Neural progenitor cell (in vitro differentiated cells): ENCODE measurements at regions not wholly inside any gene's neighbourhood (a gene's known extent, or its start where the extent isn't known, plus 50 kb on each side); places are given as distances from the start of the nearest gene placed in this dataset.

Source experiments
- DNase-seq: peaks from one replicate; pipeline ENCODE4 v3.0.0-alpha.2; 2016; ENCODE audit warnings: low spot score
- H2AFZ ChIP-seq: fragments of 200-600 bp; sonication (generic); replicated peaks from 2 replicates; pipeline ENCODE4 v1.6.1; 2016; ENCODE audit warnings: antibody characterized with exemption
- H3F3A ChIP-seq: fragments of 200-600 bp; sonication (generic); 2 replicates; pipeline ENCODE4 v1.6.1; 2016; ENCODE audit warnings: antibody characterized with exemption, low read depth
- H3K27ac ChIP-seq: fragments of 200-600 bp; sonication (generic); 2 replicates; pipeline ENCODE4 v1.5.1; 2016; ENCODE audit warnings: mild to moderate bottlenecking
- H3K27me3 ChIP-seq: fragments of 200-600 bp; sonication (generic); 2 replicates; pipeline ENCODE4 v1.6.1; 2016; ENCODE audit warnings: mild to moderate bottlenecking, moderate library complexity
- H3K36me3 ChIP-seq: fragments of 200-600 bp; sonication (generic); 2 replicates; pipeline ENCODE4 v1.5.1; 2016
- H3K4me1 ChIP-seq: fragments of 200-600 bp; sonication (generic); 2 replicates; pipeline ENCODE4 v1.6.1; 2016; ENCODE audit warnings: mixed run types
- H3K4me2 ChIP-seq: fragments of 200-600 bp; sonication (generic); 2 replicates; pipeline ENCODE4 v1.6.1; 2016
- H3K4me3 ChIP-seq: fragments of 200-600 bp; sonication (generic); 2 replicates; pipeline ENCODE4 v1.5.1; 2016
- H3K79me2 ChIP-seq: fragments of 200-600 bp; sonication (generic); 2 replicates; pipeline ENCODE4 v1.6.1; 2016; ENCODE audit warnings: low read depth
- H3K9ac ChIP-seq: fragments of 200-600 bp; sonication (generic); 2 replicates; pipeline ENCODE4 v1.6.1; 2016
- H3K9me3 ChIP-seq: fragments of 200-600 bp; sonication (generic); 2 replicates; pipeline ENCODE4 v1.5.1; 2016; ENCODE audit warnings: low read depth
- H4K20me1 ChIP-seq: fragments of 200-600 bp; sonication (generic); 2 replicates; pipeline ENCODE4 v1.6.1; 2016; ENCODE audit warnings: low read depth
- H3K27ac Mint-ChIP-seq: 3 replicates; pipeline ENCODE4 v1.8.0; 2021; ENCODE audit warnings: mixed read lengths
- H3K27me3 Mint-ChIP-seq: 2 replicates; pipeline ENCODE4 v1.8.0; 2022; ENCODE audit warnings: low read depth, mild to moderate bottlenecking, inconsistent platforms, moderate library complexity, mixed read lengths; ENCODE audit not compliant: insufficient read depth
- H3K36me3 Mint-ChIP-seq: 3 replicates; pipeline ENCODE4 v1.8.0; 2021; ENCODE audit warnings: mixed read lengths
- H3K4me1 Mint-ChIP-seq: 3 replicates; pipeline ENCODE4 v1.8.0; 2021; ENCODE audit warnings: mixed read lengths
- H3K4me3 Mint-ChIP-seq: 3 replicates; pipeline ENCODE4 v1.8.0; 2021; ENCODE audit warnings: mild to moderate bottlenecking, moderate library complexity, mixed read lengths
- H3K9me3 Mint-ChIP-seq: 3 replicates; pipeline ENCODE4 v1.8.0; 2020; ENCODE audit warnings: mixed read lengths
- EZH2 ChIP-seq: fragments of 200-600 bp; sonication (generic); IDR thresholded peaks from 2 replicates; pipeline ENCODE4 v1.6.1; 2017; ENCODE audit warnings: antibody characterized with exemption, mild to moderate bottlenecking, moderate library complexity
- EZH2phosphoT487 ChIP-seq: fragments of 200-600 bp; sonication (generic); IDR thresholded peaks from 2 replicates; pipeline ENCODE4 v1.6.1; 2017; ENCODE audit warnings: antibody characterized with exemption
- TF ChIP-seq, protein P1 (sequence below): fragments of 200-600 bp; sonication (generic); IDR thresholded peaks from 2 replicates; pipeline ENCODE4 v1.5.1; 2017; ENCODE audit warnings: antibody characterized with exemption, mild to moderate bottlenecking

DNA sequence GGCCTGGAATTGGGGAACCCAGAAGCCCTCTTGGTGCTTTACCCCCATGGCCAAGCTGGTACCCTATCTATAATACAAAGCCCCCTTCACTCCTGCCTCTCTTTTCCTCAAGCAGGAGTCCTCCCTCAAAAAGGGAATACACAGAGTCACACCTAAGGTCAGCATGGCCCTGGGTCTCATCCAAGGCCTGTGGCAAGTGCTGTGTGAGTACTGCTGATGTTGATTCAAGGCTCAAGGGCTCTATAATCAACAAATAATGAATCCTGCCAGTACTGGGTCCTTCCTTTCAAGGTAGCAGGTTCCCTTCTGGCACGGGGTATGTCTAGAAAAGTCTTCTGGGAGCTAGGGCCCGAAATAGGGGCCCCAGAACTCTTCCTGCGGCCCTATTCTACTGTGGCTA lies 187.3 kb downstream of the CYB561 start:
- Histone ChIP-seq H4K20me1 (no peaks in the 10 kb centered on the region), H3K4me3 (no peak overlapping the region), H3K4me2 (no peak overlapping the region), H3K27ac (no peak overlapping the region), H3K27me3 (no peaks in the 10 kb centered on the region), H3F3A (no peaks in the 10 kb centered on the region), H3K79me2 (no peaks in the 10 kb centered on the region), H3K9me3 (no peaks in the 10 kb centered on the region), H3K36me3 (no peaks in the 10 kb centered on the region), H3K4me1 (no peaks in the 10 kb centered on the region), H3K9ac (no peak overlapping the region), H2AFZ (no peak overlapping the region)
- peaks cover 28% of the 10 kb centered on the region for H3K9me3 Mint-ChIP-seq
- no peak overlapping the region for H3K27ac Mint-ChIP-seq
- no peak overlapping the region for H3K4me3 Mint-ChIP-seq
- peaks cover 21% of the 10 kb centered on the region for H3K36me3 Mint-ChIP-seq
- no peaks in the 10 kb centered on the region for H3K27me3 Mint-ChIP-seq
- DNase-seq = no peak
- TF ChIP-seq, protein P1, sequence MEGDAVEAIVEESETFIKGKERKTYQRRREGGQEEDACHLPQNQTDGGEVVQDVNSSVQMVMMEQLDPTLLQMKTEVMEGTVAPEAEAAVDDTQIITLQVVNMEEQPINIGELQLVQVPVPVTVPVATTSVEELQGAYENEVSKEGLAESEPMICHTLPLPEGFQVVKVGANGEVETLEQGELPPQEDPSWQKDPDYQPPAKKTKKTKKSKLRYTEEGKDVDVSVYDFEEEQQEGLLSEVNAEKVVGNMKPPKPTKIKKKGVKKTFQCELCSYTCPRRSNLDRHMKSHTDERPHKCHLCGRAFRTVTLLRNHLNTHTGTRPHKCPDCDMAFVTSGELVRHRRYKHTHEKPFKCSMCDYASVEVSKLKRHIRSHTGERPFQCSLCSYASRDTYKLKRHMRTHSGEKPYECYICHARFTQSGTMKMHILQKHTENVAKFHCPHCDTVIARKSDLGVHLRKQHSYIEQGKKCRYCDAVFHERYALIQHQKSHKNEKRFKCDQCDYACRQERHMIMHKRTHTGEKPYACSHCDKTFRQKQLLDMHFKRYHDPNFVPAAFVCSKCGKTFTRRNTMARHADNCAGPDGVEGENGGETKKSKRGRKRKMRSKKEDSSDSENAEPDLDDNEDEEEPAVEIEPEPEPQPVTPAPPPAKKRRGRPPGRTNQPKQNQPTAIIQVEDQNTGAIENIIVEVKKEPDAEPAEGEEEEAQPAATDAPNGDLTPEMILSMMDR = no peak
- no peak for TF ChIP-seq EZH2
- no peak for TF ChIP-seq EZH2phosphoT487
- H3K4me1 Mint-ChIP-seq = no peaks in the 10 kb centered on the region

DNA sequence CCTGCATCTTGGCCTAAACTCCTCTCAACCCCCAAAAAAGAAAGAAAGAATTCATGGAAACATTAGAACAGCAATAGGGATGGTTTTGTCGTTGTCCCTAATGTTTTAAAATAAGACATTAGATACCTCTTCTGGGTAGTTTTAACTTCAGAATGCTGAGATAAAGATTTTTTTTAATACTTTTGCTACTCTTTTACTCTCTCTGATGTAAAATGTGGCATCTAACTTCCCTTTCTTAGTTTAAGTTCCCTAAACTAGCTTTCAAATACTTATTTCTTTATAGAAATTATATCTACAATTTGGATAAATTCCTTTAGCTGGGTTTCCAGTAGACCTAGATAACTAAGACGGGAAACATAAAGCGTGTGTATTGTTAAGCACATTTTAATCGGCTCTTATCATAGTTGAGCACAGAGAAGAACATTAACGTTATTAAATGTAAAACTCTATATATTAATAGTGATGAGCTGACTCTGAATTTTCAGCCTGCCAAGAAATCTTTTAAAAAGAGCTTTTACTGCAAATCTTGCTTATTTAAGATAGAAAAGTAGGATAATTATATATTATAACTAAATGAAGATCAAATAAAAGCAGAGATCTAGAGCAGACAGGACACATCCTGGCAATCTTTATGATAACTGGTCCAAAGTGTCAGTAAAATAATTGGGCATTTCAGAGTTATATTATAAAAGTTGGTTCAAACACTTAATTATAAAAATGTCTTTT lies 183.2 kb downstream of the CYB561 start:
- Mint-ChIP-seq H3K36me3 (peaks cover 5% of the 10 kb centered on the region), H3K27me3 (no peaks in the 10 kb centered on the region), H3K27ac (no peak overlapping the region), H3K4me1 (no peaks in the 10 kb centered on the region), H3K4me3 (no peak overlapping the region), H3K9me3 (no peaks in the 10 kb centered on the region)
- Histone ChIP-seq H2AFZ (no peak overlapping the region), H3K9me3 (no peaks in the 10 kb centered on the region), H3F3A (no peaks in the 10 kb centered on the region), H3K27me3 (no peaks in the 10 kb centered on the region), H3K27ac (no peak overlapping the region), H3K4me3 (no peak overlapping the region), H3K4me1 (no peaks in the 10 kb centered on the region), H3K4me2 (no peak overlapping the region), H3K79me2 (no peaks in the 10 kb centered on the region), H3K36me3 (no peaks in the 10 kb centered on the region), H4K20me1 (no peaks in the 10 kb centered on the region), H3K9ac (no peak overlapping the region)
- TF ChIP-seq EZH2phosphoT487 (no peak), EZH2 (no peak)
- TF ChIP-seq, protein P1 = no peak
- DNase-seq = no peak

DNA sequence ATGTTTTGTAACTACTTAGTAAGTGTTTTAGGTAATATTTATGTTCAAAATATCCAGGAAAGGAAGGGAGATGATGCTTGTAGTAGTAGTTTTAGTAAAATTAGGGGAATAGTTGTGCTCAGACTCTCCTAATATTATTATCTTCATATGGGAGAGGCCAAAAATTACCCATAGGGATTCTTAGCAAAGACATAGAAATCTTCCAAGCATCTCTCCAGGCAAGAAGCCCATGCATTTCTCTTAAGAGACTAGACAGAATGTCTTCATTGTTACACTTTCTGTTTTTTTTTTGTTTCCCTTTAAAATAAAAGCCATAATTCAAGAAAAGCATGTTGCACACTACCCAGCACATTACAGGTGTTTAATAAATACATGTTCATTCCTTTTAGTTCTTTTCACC lies 180.6 kb downstream of the CYB561 start:
- H3K9me3 ChIP-seq = no peaks in the 10 kb centered on the region
- no peak overlapping the region for H3K27ac ChIP-seq
- Mint-ChIP-seq H3K4me1 (no peaks in the 10 kb centered on the region), H3K27me3 (no peaks in the 10 kb centered on the region), H3K36me3 (peaks cover 14% of the 10 kb centered on the region), H3K27ac (no peak overlapping the region), H3K9me3 (peaks cover 1% of the 10 kb centered on the region), H3K4me3 (no peak overlapping the region)
- no peaks in the 10 kb centered on the region for H3K27me3 ChIP-seq
- no peaks in the 10 kb centered on the region for H3K36me3 ChIP-seq
- H2AFZ ChIP-seq = no peak overlapping the region
- no peaks in the 10 kb centered on the region for H3F3A ChIP-seq
- TF ChIP-seq EZH2phosphoT487 (no peak), EZH2 (no peak)
- TF ChIP-seq, protein P1 = no peak
- no peaks in the 10 kb centered on the region for H4K20me1 ChIP-seq
- no peak overlapping the region for H3K4me2 ChIP-seq
- H3K4me3 ChIP-seq = no peak overlapping the region
- H3K9ac ChIP-seq = no peak overlapping the region
- no peaks in the 10 kb centered on the region for H3K79me2 ChIP-seq
- DNase-seq = no peak
- no peaks in the 10 kb centered on the region for H3K4me1 ChIP-seq
